ENCODE measurements at regions not wholly inside any gene's neighbourhood (a gene's known extent, or its start where the extent isn't known, plus 50 kb on each side); places are given as distances from the start of the nearest gene placed in this dataset.

DNA sequence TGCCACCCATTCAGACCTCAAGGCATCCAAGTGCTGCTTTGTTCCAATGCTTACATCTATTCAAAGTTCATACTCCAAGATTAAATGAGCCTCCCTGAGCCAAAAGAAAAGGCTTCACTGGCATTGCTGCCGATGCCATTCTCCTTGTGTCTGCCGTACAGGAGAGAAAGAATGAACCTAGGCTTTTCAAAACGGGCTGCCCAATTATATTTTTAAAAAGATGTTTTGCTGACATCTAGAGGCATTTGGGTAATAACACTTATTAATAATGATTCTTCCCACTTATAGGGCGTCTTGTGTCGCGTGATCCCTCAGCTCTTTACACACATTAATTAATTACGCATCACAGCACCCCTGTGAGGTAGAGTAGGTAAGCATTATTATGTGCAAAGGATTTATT, 545.6 kb downstream of the PKHD1 start:
- Histone ChIP-seq H3K4me1 (no peaks in the 10 kb centered on the region), H3K9me3 (no peaks in the 10 kb centered on the region), H3K4me3 (no peak overlapping the region), H3K27me3 (peaks cover 0 to 4% (median 0%) of the 10 kb centered on the region in 3 donors), H3K36me3 (no peaks in the 10 kb centered on the region), H3K27ac (no peak overlapping the region)
- 35 to 74% (median 42%) methylated on average over 7 of the region's 7 CpGs for WGBS, 5 donors
- peak in 1 of 2 donors; percentile 15 for DNase-seq
- no peak for TF ChIP-seq EP300 (IDR thresholded peaks at IDR 0.05)
- no peak for TF ChIP-seq POLR2A (IDR thresholded peaks at IDR 0.05)
- TF ChIP-seq POLR2AphosphoS5 (IDR thresholded peaks at IDR 0.05), result no peak
- TF ChIP-seq, protein P1, sequence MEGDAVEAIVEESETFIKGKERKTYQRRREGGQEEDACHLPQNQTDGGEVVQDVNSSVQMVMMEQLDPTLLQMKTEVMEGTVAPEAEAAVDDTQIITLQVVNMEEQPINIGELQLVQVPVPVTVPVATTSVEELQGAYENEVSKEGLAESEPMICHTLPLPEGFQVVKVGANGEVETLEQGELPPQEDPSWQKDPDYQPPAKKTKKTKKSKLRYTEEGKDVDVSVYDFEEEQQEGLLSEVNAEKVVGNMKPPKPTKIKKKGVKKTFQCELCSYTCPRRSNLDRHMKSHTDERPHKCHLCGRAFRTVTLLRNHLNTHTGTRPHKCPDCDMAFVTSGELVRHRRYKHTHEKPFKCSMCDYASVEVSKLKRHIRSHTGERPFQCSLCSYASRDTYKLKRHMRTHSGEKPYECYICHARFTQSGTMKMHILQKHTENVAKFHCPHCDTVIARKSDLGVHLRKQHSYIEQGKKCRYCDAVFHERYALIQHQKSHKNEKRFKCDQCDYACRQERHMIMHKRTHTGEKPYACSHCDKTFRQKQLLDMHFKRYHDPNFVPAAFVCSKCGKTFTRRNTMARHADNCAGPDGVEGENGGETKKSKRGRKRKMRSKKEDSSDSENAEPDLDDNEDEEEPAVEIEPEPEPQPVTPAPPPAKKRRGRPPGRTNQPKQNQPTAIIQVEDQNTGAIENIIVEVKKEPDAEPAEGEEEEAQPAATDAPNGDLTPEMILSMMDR (IDR thresholded peaks at IDR 0.05), result no peak
- intact Hi-C loops (cut with DNase I; ENCODE audit: low total_unique reads), result no loop called here

DNA sequence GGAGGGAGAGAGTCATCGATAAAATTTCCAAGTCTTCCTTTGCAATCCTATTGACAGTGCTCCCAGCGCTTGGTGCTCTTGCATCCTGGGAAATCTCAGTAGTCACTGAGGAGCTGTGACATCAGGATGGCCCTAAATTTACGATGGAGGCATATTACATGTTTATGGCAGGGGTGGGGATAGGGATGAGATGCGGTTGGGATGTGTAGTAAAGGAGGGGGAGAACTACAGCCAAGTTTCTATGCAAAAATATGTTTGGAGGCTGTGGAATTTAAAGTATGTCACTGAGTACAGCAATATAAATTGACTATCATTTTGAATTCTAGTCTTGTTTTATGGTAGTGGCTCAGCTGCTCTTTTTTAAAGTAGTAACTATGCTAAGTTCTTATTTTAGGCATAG, 544.9 kb downstream of the PKHD1 start:
- WGBS, 5 donors, result 71 to 74% (median 72%) methylated on average over 4 of the region's 4 CpGs
- intact Hi-C loops (cut with DNase I; ENCODE audit: low total_unique reads), result no loop called here
- Histone ChIP-seq H3K36me3 (no peaks in the 10 kb centered on the region), H3K27ac (no peak overlapping the region), H3K4me1 (no peaks in the 10 kb centered on the region), H3K4me3 (no peak overlapping the region), H3K27me3 (peaks cover 0 to 4% (median 0%) of the 10 kb centered on the region in 3 donors), H3K9me3 (no peaks in the 10 kb centered on the region)
- TF ChIP-seq EP300 (IDR thresholded peaks at IDR 0.05), result no peak
- no peak for TF ChIP-seq POLR2AphosphoS5 (IDR thresholded peaks at IDR 0.05)
- TF ChIP-seq, protein P1 (IDR thresholded peaks at IDR 0.05), result no peak
- TF ChIP-seq POLR2A (IDR thresholded peaks at IDR 0.05), result no peak
- DNase-seq, result peak in 1 of 2 donors; percentile 4

DNA sequence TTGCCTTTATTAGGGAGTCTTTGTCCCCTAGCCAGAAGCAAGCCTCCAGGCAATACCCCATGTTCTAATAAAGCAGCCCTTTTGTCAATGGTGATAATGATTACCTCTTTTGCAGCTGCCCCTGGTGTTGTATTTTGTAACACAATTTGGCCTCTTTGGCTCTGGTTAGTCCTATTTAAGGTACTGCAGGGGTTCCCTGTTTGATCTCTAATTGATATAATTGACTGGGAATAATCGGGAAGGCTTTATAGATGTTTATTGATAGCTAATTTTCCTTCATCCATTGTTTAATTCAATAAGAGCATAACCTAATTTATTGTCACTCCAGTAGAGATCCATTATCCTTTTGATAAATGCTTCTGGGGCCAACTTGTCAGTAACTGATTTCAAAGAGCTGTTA, 537.2 kb downstream of the PKHD1 start:
- TF ChIP-seq EP300 (IDR thresholded peaks at IDR 0.05), result no peak
- no peak for TF ChIP-seq POLR2AphosphoS5 (IDR thresholded peaks at IDR 0.05)
- TF ChIP-seq, protein P1 (IDR thresholded peaks at IDR 0.05), result no peak
- TF ChIP-seq POLR2A (IDR thresholded peaks at IDR 0.05), result no peak
- Histone ChIP-seq H3K4me3 (no peak overlapping the region), H3K36me3 (no peaks in the 10 kb centered on the region), H3K4me1 (peaks cover 0 to 3% (median 0%) of the 10 kb centered on the region in 4 donors), H3K9me3 (no peaks in the 10 kb centered on the region), H3K27me3 (no peaks in the 10 kb centered on the region), H3K27ac (no peak overlapping the region)
- intact Hi-C loops (cut with DNase I; ENCODE audit: low total_unique reads), result no loop called here
- 55 to 80% (median 75%) methylated on average over 1 of the region's 1 CpG for WGBS, 5 donors
- no peak for DNase-seq

DNA sequence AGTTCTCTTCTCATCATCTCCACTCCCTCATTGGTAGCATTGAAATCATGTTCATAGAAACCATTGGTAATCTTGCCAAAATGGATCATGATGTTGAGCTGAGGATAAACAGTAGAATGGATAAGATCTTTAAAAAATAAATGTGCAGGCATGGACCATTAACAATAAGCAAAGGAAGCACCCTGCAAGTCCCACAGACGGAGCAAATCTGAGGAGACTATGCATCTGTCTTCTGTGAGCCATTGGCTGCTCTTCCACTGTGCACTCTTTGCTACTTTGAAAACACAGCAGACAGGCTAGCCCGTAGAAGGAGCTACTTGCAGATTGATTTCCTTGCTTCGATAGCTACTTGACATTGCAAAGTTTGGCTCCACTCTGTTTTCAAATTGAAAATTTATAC, 535.0 kb downstream of the PKHD1 start:
- intact Hi-C loops (cut with DNase I; ENCODE audit: low total_unique reads), result no loop called here
- no peaks in the 10 kb centered on the region for H3K9me3 ChIP-seq
- H3K4me1 ChIP-seq, result peaks cover 0 to 3% (median 0%) of the 10 kb centered on the region in 4 donors
- H3K4me3 ChIP-seq, result no peak overlapping the region
- DNase-seq, result no peak
- TF ChIP-seq POLR2A (IDR thresholded peaks at IDR 0.05) (no peak), EP300 (IDR thresholded peaks at IDR 0.05) (no peak), POLR2AphosphoS5 (IDR thresholded peaks at IDR 0.05) (no peak)
- TF ChIP-seq, protein P1 (IDR thresholded peaks at IDR 0.05), result no peak
- H3K36me3 ChIP-seq, result no peaks in the 10 kb centered on the region
- H3K27me3 ChIP-seq, result no peaks in the 10 kb centered on the region
- no peak overlapping the region for H3K27ac ChIP-seq
- 45 to 65% (median 50%) methylated on average over 3 of the region's 3 CpGs for WGBS, 5 donors

All from stomach (tissue), 8 donors.